ENCODE measurements at regions not wholly inside any gene's neighbourhood (a gene's known extent, or its start where the extent isn't known, plus 50 kb on each side); places are given as distances from the start of the nearest gene placed in this dataset.

GRCh38 chr3:151611419-151611818 lies 122.3 kb upstream of the AADACL2 start:
- no peak for DNase-seq
- Mint-ChIP-seq H3K36me3 (ENCODE audit: insufficient read depth, unreplicated experiment) (no peaks in the 10 kb centered on the region), H3K27ac (ENCODE audit: unreplicated experiment) (no peak overlapping the region), H3K27me3 (ENCODE audit: unreplicated experiment) (no peaks in the 10 kb centered on the region), H3K4me3 (ENCODE audit: low read depth, unreplicated experiment) (no peak overlapping the region), H3K9me3 (ENCODE audit: low read depth, unreplicated experiment) (peaks cover 3% of the 10 kb centered on the region), H3K4me1 (ENCODE audit: low read depth, unreplicated experiment) (no peaks in the 10 kb centered on the region)
- intact Hi-C loops (cut with micrococcal nuclease; ENCODE audit: unreplicated experiment) = no loop called here
- TF ChIP-seq, protein P1, sequence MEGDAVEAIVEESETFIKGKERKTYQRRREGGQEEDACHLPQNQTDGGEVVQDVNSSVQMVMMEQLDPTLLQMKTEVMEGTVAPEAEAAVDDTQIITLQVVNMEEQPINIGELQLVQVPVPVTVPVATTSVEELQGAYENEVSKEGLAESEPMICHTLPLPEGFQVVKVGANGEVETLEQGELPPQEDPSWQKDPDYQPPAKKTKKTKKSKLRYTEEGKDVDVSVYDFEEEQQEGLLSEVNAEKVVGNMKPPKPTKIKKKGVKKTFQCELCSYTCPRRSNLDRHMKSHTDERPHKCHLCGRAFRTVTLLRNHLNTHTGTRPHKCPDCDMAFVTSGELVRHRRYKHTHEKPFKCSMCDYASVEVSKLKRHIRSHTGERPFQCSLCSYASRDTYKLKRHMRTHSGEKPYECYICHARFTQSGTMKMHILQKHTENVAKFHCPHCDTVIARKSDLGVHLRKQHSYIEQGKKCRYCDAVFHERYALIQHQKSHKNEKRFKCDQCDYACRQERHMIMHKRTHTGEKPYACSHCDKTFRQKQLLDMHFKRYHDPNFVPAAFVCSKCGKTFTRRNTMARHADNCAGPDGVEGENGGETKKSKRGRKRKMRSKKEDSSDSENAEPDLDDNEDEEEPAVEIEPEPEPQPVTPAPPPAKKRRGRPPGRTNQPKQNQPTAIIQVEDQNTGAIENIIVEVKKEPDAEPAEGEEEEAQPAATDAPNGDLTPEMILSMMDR (IDR thresholded peaks at IDR 0.05; ENCODE audit: unreplicated experiment) = no peak
- CTCF ChIA-PET = no interaction called here
- BruUV-seq (replicated peaks) = no TSS peak

- BruUV-seq (replicated peaks) = no TSS peak
- Mint-ChIP-seq H3K27ac (ENCODE audit: unreplicated experiment) (no peak overlapping the region), H3K4me3 (ENCODE audit: low read depth, unreplicated experiment) (no peak overlapping the region), H3K36me3 (ENCODE audit: insufficient read depth, unreplicated experiment) (no peaks in the 10 kb centered on the region), H3K9me3 (ENCODE audit: low read depth, unreplicated experiment) (peaks cover 3% of the 10 kb centered on the region), H3K27me3 (ENCODE audit: unreplicated experiment) (no peaks in the 10 kb centered on the region), H3K4me1 (ENCODE audit: low read depth, unreplicated experiment) (no peaks in the 10 kb centered on the region)
- CTCF ChIA-PET = interaction anchor here (1.4 kb wide), 1 partner anchor 11 kb away, joined by 3 read pairs; no protein-coding TSS in a partner anchor
- intact Hi-C loops (cut with micrococcal nuclease; ENCODE audit: unreplicated experiment) = no loop called here
- TF ChIP-seq, protein P1 (IDR thresholded peaks at IDR 0.05; ENCODE audit: unreplicated experiment) = no peak
- DNase-seq = no peak
Observed at GRCh38 chr3:151609491-151609890, 124.2 kb upstream of the AADACL2 start.

- TF ChIP-seq, protein P1 (IDR thresholded peaks at IDR 0.05; ENCODE audit: unreplicated experiment) = no peak
- intact Hi-C loops (cut with micrococcal nuclease; ENCODE audit: unreplicated experiment) = no loop called here
- BruUV-seq (replicated peaks) = no TSS peak
Observed at GRCh38 chr3:151604891-151605290, 128.8 kb upstream of the AADACL2 start.

DNA sequence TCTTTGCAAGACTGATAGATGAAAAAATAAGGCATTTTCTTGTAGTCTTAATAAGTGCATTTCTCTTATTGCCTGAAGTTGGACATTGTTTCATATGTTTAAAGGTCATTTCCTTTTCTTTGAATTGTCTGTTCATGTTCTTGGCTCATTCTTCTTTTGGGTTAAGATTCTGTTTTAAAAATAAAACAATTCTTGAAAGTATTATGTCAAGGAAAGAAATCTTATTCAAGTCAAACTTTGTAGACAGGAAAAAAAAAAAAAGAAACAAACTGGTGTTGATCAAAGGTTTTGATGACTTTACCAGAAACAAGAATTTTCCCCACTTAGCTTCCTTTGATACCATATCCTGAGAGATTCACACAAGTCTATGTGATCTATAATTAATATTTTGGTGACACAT lies 132.9 kb upstream of the AADACL2 start:
- H3K4me3 Mint-ChIP-seq (ENCODE audit: low read depth, unreplicated experiment) = no peak overlapping the region
- TF ChIP-seq, protein P1 (IDR thresholded peaks at IDR 0.05; ENCODE audit: unreplicated experiment) = no peak
- CTCF ChIA-PET = no interaction called here
- no peaks in the 10 kb centered on the region for H3K27me3 Mint-ChIP-seq (ENCODE audit: unreplicated experiment)
- no peaks in the 10 kb centered on the region for H3K9me3 Mint-ChIP-seq (ENCODE audit: low read depth, unreplicated experiment)
- no peak overlapping the region for H3K27ac Mint-ChIP-seq (ENCODE audit: unreplicated experiment)
- intact Hi-C loops (cut with micrococcal nuclease; ENCODE audit: unreplicated experiment) = no loop called here
- H3K36me3 Mint-ChIP-seq (ENCODE audit: insufficient read depth, unreplicated experiment) = no peaks in the 10 kb centered on the region
- no peak for DNase-seq
- no peaks in the 10 kb centered on the region for H3K4me1 Mint-ChIP-seq (ENCODE audit: low read depth, unreplicated experiment)
- no TSS peak for BruUV-seq (replicated peaks)

More at GRCh38 chr3:151604891-151605290, 128.8 kb upstream of the AADACL2 start:
- CTCF ChIA-PET = no interaction called here
- Mint-ChIP-seq H3K27me3 (ENCODE audit: unreplicated experiment) (no peaks in the 10 kb centered on the region), H3K36me3 (ENCODE audit: insufficient read depth, unreplicated experiment) (no peaks in the 10 kb centered on the region), H3K27ac (ENCODE audit: unreplicated experiment) (no peak overlapping the region), H3K9me3 (ENCODE audit: low read depth, unreplicated experiment) (peaks cover 3% of the 10 kb centered on the region), H3K4me3 (ENCODE audit: low read depth, unreplicated experiment) (no peak overlapping the region), H3K4me1 (ENCODE audit: low read depth, unreplicated experiment) (no peaks in the 10 kb centered on the region)
- DNase-seq = no peak

All from Calu3 (cell line).